HG02623 (cell line): ENCODE measurements at regions not wholly inside any gene's neighbourhood (a gene's known extent, or its start where the extent isn't known, plus 50 kb on each side); places are given as distances from the start of the nearest gene placed in this dataset.

Experiments used
- ATAC-seq: cut with Tn5 transposase; IDR thresholded peaks from one replicate; pipeline ENCODE4 v1.9.1; 2021; ENCODE audit warnings: moderate library complexity; ENCODE audit not compliant: unreplicated experiment

DNA sequence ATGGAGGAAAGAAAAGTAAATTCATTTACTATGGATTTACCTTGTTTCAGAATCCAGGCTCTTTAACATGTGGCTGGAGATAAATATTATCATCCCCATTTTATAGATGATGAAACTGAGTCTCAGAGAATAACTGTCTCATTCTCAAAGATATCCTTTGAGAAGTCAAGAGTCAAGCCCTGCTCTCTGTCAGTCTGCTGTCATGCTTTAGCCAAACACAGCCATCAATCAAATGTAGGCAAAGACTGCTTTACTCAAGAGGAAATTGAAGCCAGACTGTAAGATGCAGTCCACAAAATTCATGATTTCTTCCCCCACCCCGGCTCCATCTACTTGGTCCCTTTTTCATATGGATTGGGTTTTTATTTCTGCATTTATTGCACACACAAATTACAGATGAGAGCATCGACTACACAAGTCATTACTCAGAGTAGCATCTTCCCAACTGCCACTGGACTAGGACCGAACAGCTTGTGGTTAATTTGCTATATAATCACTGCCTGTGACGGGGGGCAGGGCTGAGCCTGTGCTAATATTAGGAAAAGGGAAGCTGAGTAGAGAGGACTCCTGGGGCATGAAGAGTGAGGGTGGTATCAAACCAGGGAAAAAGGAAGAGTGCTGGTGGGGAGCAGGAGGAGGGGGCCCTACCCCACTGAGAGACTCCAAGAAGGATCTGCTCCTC lies 102.7 kb upstream of the TOP1 start:
- ATAC-seq = no peak

- no peak for ATAC-seq
Observed at GRCh38 chr20:40926928-40927327, 101.7 kb upstream of the TOP1 start.

DNA sequence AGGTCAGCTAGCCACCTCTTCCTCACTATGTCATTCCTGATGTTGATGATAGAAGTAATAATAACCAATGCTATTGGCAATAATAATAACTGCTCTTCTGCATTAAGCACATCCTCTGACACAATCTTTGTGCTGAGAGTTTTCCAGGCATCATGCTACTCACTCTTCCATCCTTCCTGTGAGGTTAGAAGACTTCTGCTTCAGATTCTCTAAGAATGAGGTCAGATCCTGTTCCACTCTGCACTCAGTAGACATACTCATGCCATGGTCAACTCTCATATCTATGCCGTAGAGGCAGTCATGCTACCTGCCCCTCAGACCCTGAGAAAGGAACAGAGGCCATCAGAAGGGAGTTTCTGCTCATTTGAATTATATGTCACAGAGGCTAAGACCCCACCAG lies 98.1 kb upstream of the TOP1 start:
- ATAC-seq = no peak

DNA sequence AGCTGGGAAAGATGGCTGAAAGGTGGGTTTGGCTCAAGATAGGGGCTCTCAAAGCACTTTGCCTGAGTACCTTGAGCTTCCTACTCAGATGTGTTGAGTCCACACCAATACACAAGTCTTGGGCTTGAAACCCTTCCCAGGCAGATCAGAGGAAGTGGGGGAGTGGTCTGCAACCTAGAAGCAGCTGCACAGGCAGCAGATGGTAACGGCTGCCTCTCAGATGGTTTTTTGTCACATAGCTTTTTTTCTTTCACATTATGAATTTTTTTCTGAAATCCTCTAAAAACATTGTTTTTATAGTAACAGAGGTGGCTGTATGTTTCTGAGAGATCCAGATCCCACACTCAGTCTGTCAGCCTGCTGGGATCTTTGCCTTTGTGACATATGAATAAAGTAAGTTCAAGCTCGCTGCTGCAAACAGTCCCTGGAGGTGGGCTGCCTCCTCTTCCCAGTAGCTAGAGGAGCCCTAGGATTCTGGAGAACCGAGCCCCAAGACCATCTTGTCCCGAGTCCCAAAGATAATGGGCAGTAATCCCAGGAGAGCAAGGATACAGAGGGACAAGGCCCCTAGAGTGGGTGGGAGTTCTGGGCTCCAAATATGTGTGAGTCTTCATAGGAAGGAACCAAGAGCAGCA lies 97.1 kb upstream of the TOP1 start:
- no peak for ATAC-seq

DNA sequence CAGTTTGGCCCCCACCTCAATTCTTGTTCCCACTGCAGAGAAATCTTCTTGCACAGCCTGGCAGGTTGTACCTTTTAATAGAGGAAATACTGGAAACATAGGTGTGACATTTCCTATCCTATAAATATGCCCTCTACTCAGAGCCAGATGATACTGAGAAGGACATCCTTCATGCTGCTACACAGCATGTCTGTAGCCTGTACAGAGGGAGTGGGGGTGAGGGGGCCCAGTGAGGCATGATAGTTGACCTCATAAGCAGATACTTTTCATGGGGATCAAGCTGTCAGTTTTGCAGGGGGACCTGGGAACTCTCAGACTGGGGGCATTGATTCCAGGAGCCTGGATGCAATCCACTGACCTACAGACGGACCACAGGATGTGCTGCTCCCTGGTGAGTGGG lies 96.2 kb upstream of the TOP1 start:
- no peak for ATAC-seq

DNA sequence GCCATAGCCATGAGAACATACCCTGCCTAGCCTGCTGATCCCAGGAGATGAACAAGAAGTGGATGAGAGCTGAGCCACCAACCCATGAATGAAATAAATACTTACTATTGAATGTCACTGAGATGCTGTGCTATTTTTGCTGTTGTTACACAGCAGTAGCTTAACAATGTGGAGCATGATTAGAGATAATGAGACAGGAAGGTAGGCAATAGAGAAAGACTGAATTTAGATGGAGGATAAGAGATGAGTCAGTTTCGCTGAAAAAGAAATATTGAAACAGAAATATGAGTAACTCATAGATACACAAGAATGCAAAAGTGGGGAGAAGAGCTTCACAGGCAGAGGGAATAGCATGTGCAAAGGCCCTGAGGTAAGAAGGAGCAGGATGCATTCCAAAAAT lies 94.9 kb upstream of the TOP1 start:
- ATAC-seq = no peak

DNA sequence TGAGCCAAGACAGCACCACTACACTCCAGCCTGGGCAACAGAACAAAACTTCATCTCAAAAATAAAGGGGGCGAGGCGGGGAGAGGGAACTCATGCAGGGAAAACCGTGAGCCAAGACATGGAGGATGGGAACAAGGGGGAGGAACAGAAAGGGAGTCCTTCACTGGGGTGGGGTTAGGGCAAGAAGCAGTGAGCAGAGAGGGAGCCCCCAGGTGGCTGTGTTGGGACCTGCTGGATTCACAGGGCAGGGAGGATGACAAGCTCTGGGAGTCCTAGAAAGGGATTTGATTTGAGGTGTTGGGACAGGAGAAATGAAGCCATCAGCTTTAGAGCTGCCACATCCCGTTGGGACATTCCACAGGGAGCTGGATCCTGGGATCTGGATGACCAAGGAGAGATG lies 90.6 kb upstream of the TOP1 start:
- no peak for ATAC-seq

- ATAC-seq = no peak
Observed at GRCh38 chr20:40939667-40940066, 89.0 kb upstream of the TOP1 start.

DNA sequence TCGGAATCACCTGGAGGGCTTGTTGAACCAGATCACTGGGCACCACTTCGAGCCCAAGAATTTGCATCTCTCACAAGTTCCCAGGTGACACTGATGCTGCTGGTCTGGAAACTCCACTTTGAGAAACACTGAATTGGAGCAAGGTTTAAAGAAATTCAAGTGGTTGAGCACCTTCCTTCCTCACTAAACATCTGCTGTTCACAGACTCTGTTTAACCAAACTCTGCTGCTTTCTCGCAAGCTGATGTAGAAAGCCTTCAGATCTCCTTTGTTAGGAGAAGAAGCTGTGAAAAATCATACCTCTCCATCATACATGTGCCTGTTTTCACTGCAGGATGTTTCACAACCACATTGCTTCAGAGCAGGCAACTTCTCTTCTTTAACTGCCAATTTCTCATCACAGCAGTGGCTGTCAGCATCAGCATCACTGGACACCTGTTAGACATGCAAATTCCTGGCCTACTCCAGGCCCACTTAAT lies 87.5 kb upstream of the TOP1 start:
- ATAC-seq = no peak

DNA sequence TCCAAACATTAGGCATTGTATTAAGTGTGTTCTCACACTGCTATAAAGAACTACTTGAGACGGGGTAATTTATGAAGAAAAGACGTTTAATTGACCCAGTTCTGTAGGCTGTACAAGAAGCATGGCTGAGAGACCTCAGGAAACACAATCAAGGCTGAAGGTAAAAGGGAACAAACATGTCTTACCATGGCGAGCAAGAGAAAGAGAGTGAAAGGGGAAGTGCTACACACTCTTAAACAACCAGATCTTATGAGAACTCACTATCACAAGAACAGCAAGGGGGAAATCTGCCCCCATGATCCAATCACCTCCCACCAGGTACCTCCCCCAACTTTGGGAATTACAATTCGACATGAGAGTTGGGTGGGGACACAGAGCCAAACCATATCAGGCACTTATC lies 86.6 kb upstream of the TOP1 start:
- no peak for ATAC-seq

DNA sequence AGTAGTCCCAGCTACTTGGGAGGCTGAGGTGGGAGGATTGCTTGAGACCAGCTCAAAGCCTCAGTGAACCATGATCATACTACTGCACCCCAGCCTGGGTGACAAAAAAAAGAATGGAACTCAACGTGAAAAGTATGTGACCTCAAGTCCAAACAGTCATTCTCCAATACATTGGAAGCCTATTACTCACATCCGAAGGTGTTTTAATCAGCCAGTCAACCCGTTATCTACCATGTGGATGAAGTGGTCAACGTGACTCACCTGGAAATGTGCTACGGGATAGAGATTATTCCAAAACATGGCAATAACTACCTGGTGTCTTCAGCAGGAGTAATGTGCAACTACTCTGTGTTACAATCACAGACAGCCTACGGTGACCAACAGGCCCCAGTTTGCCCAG lies 85.8 kb upstream of the TOP1 start:
- ATAC-seq = no peak

DNA sequence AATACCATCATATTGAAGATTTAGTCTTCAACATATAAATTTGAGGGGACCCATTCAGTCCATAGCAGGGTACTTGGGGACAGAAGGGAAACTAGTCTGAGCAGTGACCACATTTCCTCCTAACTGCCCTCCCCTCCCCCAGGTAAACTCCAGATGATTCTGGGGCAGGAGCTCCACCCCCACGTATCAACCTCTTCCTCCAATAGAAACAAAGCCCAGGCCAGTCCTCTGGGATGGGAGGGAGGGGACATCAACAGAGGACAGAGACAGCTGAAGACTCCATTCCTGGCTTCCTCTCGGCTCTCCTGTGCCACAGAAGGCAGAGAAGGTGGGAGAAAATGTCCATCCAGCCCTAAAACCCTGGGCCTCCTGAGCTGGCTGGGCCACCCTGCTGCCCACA lies 85.0 kb upstream of the TOP1 start:
- ATAC-seq = no peak

DNA sequence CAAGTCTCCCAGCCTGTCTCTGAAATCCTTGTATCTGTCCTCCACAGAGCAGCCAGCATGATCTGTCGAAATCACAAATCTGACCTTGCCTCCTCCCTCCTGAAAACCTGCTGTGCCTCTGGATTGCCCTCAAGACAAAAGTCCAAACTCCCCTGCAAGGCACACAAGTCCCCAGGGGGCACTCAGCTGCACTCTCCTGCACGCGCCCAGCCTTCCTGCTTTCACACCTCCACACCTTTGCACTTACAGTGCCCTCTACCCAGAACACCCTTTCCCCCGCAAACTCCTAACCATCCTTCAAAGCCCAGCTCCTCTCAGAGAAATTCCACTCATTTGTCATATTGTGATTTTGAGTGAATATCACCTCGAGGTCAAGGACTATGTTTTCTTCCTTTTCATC lies 83.4 kb upstream of the TOP1 start:
- ATAC-seq = no peak

- ATAC-seq = no peak
Observed at GRCh38 chr20:40945754-40946450, 82.7 kb upstream of the TOP1 start.

DNA sequence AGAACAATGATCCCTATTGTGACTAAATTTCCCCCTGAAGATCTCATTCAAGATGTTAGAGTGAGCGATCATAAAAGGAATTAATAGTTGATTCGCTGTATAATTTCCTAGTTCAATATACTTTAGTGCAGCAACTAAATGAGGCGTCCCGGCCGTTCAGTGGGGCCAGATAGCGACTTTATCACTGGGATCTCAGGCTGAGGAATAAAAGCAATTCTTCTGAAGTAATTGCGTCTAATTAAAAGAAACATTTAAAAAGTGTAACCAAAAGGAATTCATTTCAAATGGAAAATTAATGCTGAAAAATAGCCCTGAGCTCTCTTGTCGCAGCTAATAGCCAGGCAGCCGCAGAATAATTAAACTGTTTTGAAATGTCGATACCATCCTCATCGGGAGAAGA lies 82.2 kb upstream of the TOP1 start:
- no peak for ATAC-seq

- no peak for ATAC-seq
Observed at GRCh38 chr20:40948465-40949267, 80.0 kb upstream of the TOP1 start.

DNA sequence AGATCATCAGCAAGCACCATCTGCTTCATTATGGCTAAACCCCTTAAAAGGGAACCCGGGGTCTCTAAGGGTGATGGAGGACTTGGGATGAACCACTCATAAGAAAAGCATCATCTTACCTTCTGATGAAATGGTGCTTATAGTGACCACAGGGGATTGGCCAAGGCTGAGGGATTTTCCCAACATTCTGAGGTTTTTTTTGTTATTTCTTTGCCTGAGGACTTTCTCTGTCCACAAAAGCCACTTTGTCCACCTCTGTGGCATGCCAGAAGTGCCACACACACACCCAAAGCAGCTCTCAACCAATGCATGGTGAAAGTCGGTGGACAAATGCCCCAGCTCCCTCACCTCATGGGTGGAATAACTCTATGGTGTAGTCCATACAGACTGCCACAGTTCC lies 79.3 kb upstream of the TOP1 start:
- no peak for ATAC-seq

DNA sequence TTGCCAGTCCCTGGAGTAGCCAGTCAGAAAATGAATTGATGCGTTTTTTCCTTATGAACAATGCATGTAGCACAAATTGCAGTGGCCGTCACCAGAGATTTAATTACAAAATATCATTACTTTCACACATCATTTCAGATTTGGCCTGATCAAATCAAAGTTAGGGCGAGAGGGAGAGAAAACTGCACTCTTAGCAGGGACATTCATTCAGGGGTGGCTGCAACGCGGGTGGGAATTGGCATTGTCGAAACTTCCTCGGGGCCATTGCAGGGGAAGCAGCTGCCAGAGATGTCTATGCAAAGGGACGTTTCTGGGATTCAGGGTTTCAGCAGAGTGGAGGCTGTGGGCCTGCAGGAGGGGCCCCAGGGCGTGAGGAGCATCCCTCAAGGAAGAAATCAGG lies 76.5 kb upstream of the TOP1 start:
- no peak for ATAC-seq

DNA sequence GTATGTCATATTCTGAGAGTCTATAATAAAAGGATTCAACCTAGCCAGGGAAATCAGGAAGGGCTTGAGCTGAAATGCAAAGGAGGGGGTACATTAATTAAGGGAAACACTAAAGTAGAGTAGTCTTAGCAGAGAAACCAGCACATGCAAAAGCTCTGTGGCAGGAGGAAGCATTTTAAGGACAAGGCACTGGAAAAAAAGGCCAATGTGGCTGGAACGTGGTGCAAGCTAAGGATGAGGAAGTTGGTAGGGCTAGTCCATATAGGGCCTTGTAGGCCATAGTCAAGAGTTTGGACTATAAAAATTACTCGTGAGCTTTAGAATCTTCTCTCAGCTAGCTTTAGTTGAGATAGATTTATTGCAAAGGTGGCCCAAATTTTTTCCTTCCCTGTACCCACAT lies 75.2 kb upstream of the TOP1 start:
- no peak for ATAC-seq

DNA sequence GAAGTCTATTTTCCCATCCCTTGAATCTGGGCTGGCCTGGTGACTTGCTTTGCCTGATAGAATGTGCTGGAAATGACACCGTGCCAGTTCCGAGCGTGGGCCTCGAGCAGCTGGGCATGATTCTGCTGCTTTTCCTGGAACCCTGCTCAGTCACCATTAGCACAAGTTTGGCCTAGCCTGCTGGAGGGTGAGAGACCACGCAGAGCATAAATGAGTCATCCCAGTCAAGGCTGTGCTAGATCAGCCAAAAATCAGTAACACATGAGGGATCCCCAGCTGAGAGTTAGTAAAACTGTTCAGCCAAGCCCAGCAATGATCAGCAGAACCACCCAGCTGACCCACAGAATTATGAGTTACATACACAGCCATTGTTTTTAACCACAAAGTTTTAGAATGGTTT lies 74.8 kb upstream of the TOP1 start:
- ATAC-seq = no peak

GRCh38 chr20:40954521-40955165 lies 74.0 kb upstream of the TOP1 start:
- ATAC-seq = no peak
